HG03066 (cell line): ENCODE measurements at regions not wholly inside any gene's neighbourhood (a gene's known extent, or its start where the extent isn't known, plus 50 kb on each side); places are given as distances from the start of the nearest gene placed in this dataset.
"Not testable (repeated sequence)": the region's sequence is repeated elsewhere in the genome, so short reads cannot be mapped to it uniquely, and the experiment has no call there.

Source experiments
- ATAC-seq: cut with Tn5 transposase; IDR thresholded peaks from one replicate; pipeline ENCODE4 v1.9.1; 2021; ENCODE audit warnings: low read depth; ENCODE audit not compliant: unreplicated experiment

- not testable (repeated sequence) for ATAC-seq
Observed at GRCh38 chr4:3380336-3380735, 61.4 kb upstream of the HGFAC start.

GRCh38 chr4:3381208-3381607 is 60.6 kb upstream of the HGFAC start:
- not testable (repeated sequence) for ATAC-seq

GRCh38 chr4:3382251-3382650 is 59.5 kb upstream of the HGFAC start:
- ATAC-seq, result no peak

GRCh38 chr4:3384391-3384770 is 57.4 kb upstream of the HGFAC start:
- ATAC-seq, result no peak

GRCh38 chr4:3384771-3385710 is 56.7 kb upstream of the HGFAC start:
- no peak for ATAC-seq

GRCh38 chr4:3385711-3386420 is 55.9 kb upstream of the HGFAC start:
- no peak for ATAC-seq

GRCh38 chr4:3386526-3386925 is 55.2 kb upstream of the HGFAC start:
- no peak for ATAC-seq

GRCh38 chr4:3387154-3387942 is 54.4 kb upstream of the HGFAC start:
- peak; percentile 71 for ATAC-seq

- ATAC-seq, result peak; percentile 37
Observed at GRCh38 chr4:3387943-3388361, 53.8 kb upstream of the HGFAC start.

GRCh38 chr4:3388471-3389232 is 53.1 kb upstream of the HGFAC start:
- peak; percentile 60 for ATAC-seq

- no peak for ATAC-seq
Observed at GRCh38 chr4:3389233-3390215, 52.2 kb upstream of the HGFAC start.

GRCh38 chr4:3390288-3390811 is 51.4 kb upstream of the HGFAC start:
- no peak for ATAC-seq

GRCh38 chr4:3391422-3391821 is 50.3 kb upstream of the HGFAC start:
- ATAC-seq, result no peak
